Transverse colon (tissue), 1 donor: ENCODE measurements at regions not wholly inside any gene's neighbourhood (a gene's known extent, or its start where the extent isn't known, plus 50 kb on each side); places are given as distances from the start of the nearest gene placed in this dataset.

Source experiments
- EP300 ChIP-seq: sonication (generic); formaldehyde crosslinking; IDR thresholded peaks from one replicate; pipeline ENCODE4 v1.6.1; 2017; ENCODE audit warnings: antibody characterized with exemption, low read depth
- POLR2A ChIP-seq: fragments of 450-650 bp; IDR thresholded peaks from one replicate; pipeline ENCODE4 v1.6.1; 2016; ENCODE audit warnings: antibody characterized with exemption, mild to moderate bottlenecking, moderate library complexity

DNA sequence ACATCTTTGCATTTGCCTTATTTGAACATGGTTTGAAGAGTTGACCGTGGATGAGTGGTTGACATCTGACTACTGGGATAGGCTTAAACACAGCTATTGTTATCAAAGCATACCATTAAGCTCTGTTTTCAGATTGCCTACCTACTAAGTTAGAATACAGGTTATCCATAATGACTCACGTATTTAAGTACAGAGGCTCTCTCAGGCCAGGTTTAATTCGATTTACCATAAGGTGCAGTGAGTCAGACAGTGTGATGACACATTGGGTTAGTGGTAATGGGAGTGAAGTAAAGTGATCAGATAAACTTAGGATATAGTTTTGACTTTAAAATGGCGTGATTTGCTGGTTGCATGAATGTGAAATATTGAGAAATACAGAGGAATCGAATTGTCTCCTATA is 732.0 kb upstream of the CTNND2 start:
- TF ChIP-seq EP300, result no peak
- no peak for TF ChIP-seq POLR2A
